Right atrium auricular region (tissue), 2 donors: ENCODE measurements at regions not wholly inside any gene's neighbourhood (a gene's known extent, or its start where the extent isn't known, plus 50 kb on each side); places are given as distances from the start of the nearest gene placed in this dataset.

Experiments
- DNase-seq: peaks from one replicate; pipeline ENCODE4 v3.0.0-alpha.2; 2019; ENCODE audit warnings: low spot score
- H3K27ac ChIP-seq, 2 donors: fragments of 200-600 bp; sonication (generic); 1 replicate in 1 of 2; 2 replicates in 1 of 2; pipeline ENCODE4 v1.5.1; 2016 to 2019
- H3K27me3 ChIP-seq, 2 donors: fragments of 200-600 bp; sonication (generic); one replicate each; pipeline versions ENCODE4 v1.5.1 to v1.6.0; 2017 to 2019
- H3K36me3 ChIP-seq: fragments of 200-600 bp; sonication (generic); one replicate; pipeline ENCODE4 v1.5.1; 2016
- H3K4me1 ChIP-seq, 2 donors: fragments of 200-600 bp; sonication (generic); one replicate each; pipeline versions ENCODE4 v1.5.1 to v1.6.0; 2017 to 2019
- H3K4me3 ChIP-seq, 2 donors: fragments of 200-600 bp; sonication (generic); 1 replicate in 1 of 2; 2 replicates in 1 of 2; pipeline ENCODE4 v1.5.1; 2017 to 2019; ENCODE audit warnings: mild to moderate bottlenecking in 1 of 2, moderate library complexity in 1 of 2
- H3K9me3 ChIP-seq, 2 donors: fragments of 200-600 bp; sonication (generic); one replicate each; pipeline ENCODE4 v1.5.1; 2019
- CTCF ChIP-seq, 2 donors: fragments of 200-600 bp; sonication (generic); IDR thresholded peaks; one replicate each; pipeline ENCODE4 v1.5.1; 2019; ENCODE audit warnings: antibody characterized with exemption in 2 of 2

- DNase-seq: no peak
- H3K4me3 ChIP-seq: no peak overlapping the region
- H3K36me3 ChIP-seq: no peaks in the 10 kb centered on the region
- no peaks in the 10 kb centered on the region for H3K9me3 ChIP-seq
- H3K27ac ChIP-seq: no peak overlapping the region
- no peaks in the 10 kb centered on the region for H3K27me3 ChIP-seq
- no peaks in the 10 kb centered on the region for H3K4me1 ChIP-seq
- TF ChIP-seq CTCF (IDR thresholded peaks at IDR 0.05): no peak
These were observed 94.2 kb upstream of the ACP3 start for GRCh38 chr3:132222868-132223538.

DNA sequence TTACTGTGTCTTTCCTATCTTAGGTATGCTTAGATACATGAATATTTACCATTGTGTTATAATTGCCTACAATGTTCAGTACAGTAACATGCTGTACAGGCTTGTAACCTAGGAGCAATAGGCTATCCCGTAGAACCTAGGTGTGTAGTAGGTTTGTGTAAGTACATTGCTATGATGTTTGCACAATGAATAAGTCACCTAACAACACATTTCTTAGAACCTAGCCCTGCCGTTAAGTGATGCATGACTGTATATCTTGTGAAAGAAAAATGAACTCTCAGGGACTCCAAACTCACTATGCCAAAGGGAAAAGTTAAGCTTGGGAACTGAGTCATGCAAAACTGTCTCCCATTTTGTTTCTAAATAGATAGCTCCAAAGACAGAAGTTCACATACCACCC lies 91.5 kb upstream of the ACP3 start:
- Histone ChIP-seq H3K4me1 (no peaks in the 10 kb centered on the region), H3K9me3 (no peaks in the 10 kb centered on the region), H3K4me3 (no peak overlapping the region), H3K36me3 (no peaks in the 10 kb centered on the region), H3K27ac (no peak overlapping the region), H3K27me3 (no peaks in the 10 kb centered on the region)
- no peak for TF ChIP-seq CTCF (IDR thresholded peaks at IDR 0.05)
- DNase-seq: no peak

GRCh38 chr3:132228923-132229322 lies 88.3 kb upstream of the ACP3 start:
- Histone ChIP-seq H3K36me3 (no peaks in the 10 kb centered on the region), H3K27ac (no peak overlapping the region), H3K4me3 (no peak overlapping the region), H3K27me3 (no peaks in the 10 kb centered on the region), H3K9me3 (no peaks in the 10 kb centered on the region), H3K4me1 (peaks cover 0 to 4% of the 10 kb centered on the region in 2 donors)
- DNase-seq: no peak
- TF ChIP-seq CTCF (IDR thresholded peaks at IDR 0.05): no peak

DNA sequence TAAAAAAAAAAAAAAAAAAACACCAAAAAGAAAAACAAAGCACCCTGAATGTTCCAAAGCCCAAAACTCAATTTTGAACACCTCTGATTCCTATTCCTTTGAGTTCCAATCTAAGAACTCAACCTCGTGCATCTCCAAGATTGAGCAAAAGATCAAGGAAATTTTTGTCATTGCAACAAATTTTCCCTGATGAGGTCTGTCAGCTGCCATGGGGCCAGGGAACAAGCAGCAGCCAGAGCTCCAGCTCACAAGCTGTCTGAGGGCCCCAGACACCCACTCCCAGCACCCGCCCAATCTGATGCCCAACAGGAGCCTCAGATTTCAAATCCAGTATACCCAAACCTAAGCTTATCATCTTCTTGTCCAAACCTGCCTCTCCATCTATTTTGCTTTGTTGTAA lies 87.6 kb upstream of the ACP3 start:
- H3K4me1 ChIP-seq: peaks cover 0 to 4% of the 10 kb centered on the region in 2 donors
- no peak for TF ChIP-seq CTCF (IDR thresholded peaks at IDR 0.05)
- no peaks in the 10 kb centered on the region for H3K9me3 ChIP-seq
- H3K27ac ChIP-seq: no peak overlapping the region
- no peak for DNase-seq
- no peak overlapping the region for H3K4me3 ChIP-seq
- no peaks in the 10 kb centered on the region for H3K27me3 ChIP-seq
- no peaks in the 10 kb centered on the region for H3K36me3 ChIP-seq

GRCh38 chr3:132230156-132231000 lies 86.8 kb upstream of the ACP3 start:
- TF ChIP-seq CTCF (IDR thresholded peaks at IDR 0.05): no peak
- no peaks in the 10 kb centered on the region for H3K27me3 ChIP-seq
- no peak overlapping the region for H3K4me3 ChIP-seq
- H3K4me1 ChIP-seq: peaks cover 0 to 4% of the 10 kb centered on the region in 2 donors
- DNase-seq: no peak
- no peak overlapping the region for H3K27ac ChIP-seq
- no peaks in the 10 kb centered on the region for H3K9me3 ChIP-seq
- H3K36me3 ChIP-seq: no peaks in the 10 kb centered on the region
